IMR-90 (cell line): ENCODE measurements at regions not wholly inside any gene's neighbourhood (a gene's known extent, or its start where the extent isn't known, plus 50 kb on each side); places are given as distances from the start of the nearest gene placed in this dataset.

Experiments used
- ATAC-seq: fragments of 200-7000 bp; cut with Tn5 transposase; 2 replicates; pipeline ENCODE4 v1.9.1; 2020; ENCODE audit warnings: low read depth, mild to moderate bottlenecking, moderate library complexity
- BruUV-seq: library from RNA; stranded (reverse); fragments of 400-500 nt; replicated peaks from 2 replicates; lab custom pipeline; 2021; lab: Mats Ljungman, UMichigan
- CTCF ChIA-PET: fragments of 300-600 bp; formaldehyde crosslinking; extraction: SDS; loops from one replicate; lab custom pipeline; 2021; ENCODE audit warnings: antibody characterized with exemption; lab: Yijun Ruan, JAX
- POLR2A ChIA-PET: fragments of 300-600 bp; sonication (Branson Sonifier 250); formaldehyde crosslinking; loops from one replicate; lab custom pipeline; 2022; ENCODE audit warnings: antibody characterized with exemption; ENCODE audit not compliant: unreplicated experiment; lab: Charles Lee
- DNase-seq: peaks from one replicate; pipeline ENCODE4 v3.0.0; 2013
- H2AFZ ChIP-seq: replicated peaks from 2 replicates; pipeline ENCODE3; 2013; ENCODE audit warnings: low read length, mild to moderate bottlenecking; ENCODE audit not compliant: poor library complexity
- H2AK5ac ChIP-seq: 2 replicates; pipeline ENCODE4 v1.6.1; 2013; ENCODE audit warnings: low read depth, low read length, inconsistent platforms
- H2AK9ac ChIP-seq: replicated peaks from 2 replicates; pipeline ENCODE3; 2013; ENCODE audit warnings: mild to moderate bottlenecking, low read depth, low read length, moderate library complexity; ENCODE audit not compliant: poor library complexity
- H2BK120ac ChIP-seq: 2 replicates; pipeline ENCODE4 v1.6.1; 2013; ENCODE audit warnings: low read depth, low read length, inconsistent platforms
- H2BK15ac ChIP-seq: 3 replicates; pipeline ENCODE4 v1.6.1; 2013; ENCODE audit warnings: low read depth, low read length, inconsistent platforms
- H2BK20ac ChIP-seq: 2 replicates; pipeline ENCODE4 v1.6.1; 2013; ENCODE audit warnings: low read depth, mild to moderate bottlenecking, inconsistent platforms, low read length, moderate library complexity
- H2BK5ac ChIP-seq: 2 replicates; pipeline ENCODE4 v1.6.1; 2013; ENCODE audit warnings: mild to moderate bottlenecking, low read depth, low read length, inconsistent platforms; ENCODE audit not compliant: poor library complexity, severe bottlenecking
- H3K14ac ChIP-seq: replicated peaks from 2 replicates; pipeline ENCODE4 v1.6.1; 2013; ENCODE audit warnings: low read depth, low read length, inconsistent platforms
- H3K18ac ChIP-seq: 2 replicates; pipeline ENCODE4 v1.6.1; 2013; ENCODE audit warnings: low read depth, low read length, control low read depth
- H3K23ac ChIP-seq: 2 replicates; pipeline ENCODE4 v1.6.1; 2013; ENCODE audit warnings: low read depth, low read length, inconsistent platforms
- H3K27ac ChIP-seq: 2 replicates; pipeline ENCODE4 v1.5.1; 2013; ENCODE audit warnings: mild to moderate bottlenecking, control low read depth, low read length; ENCODE audit not compliant: insufficient read depth
- H3K27me3 ChIP-seq: 2 replicates; pipeline ENCODE4 v1.6.1; 2013; ENCODE audit warnings: low read length; ENCODE audit not compliant: control insufficient read depth, insufficient read depth
- H3K36me3 ChIP-seq: 2 replicates; pipeline ENCODE4 v1.6.1; 2013; ENCODE audit warnings: low read length, mixed read lengths; ENCODE audit not compliant: control insufficient read depth, insufficient read depth
- H3K4ac ChIP-seq: 2 replicates; pipeline ENCODE4 v1.6.1; 2013; ENCODE audit warnings: low read depth, low read length, inconsistent platforms
- H3K4me1 ChIP-seq: 2 replicates; pipeline ENCODE4 v1.6.1; 2013; ENCODE audit warnings: low read length, mixed read lengths; ENCODE audit not compliant: control insufficient read depth, insufficient read depth
- H3K4me2 ChIP-seq: 2 replicates; pipeline ENCODE4 v1.6.1; 2013; ENCODE audit warnings: low read depth, mild to moderate bottlenecking, control low read depth, low read length, moderate library complexity
- H3K4me3 ChIP-seq: 2 replicates; pipeline ENCODE4 v1.5.1; 2013; ENCODE audit warnings: low read depth, mild to moderate bottlenecking, control low read depth, low read length, moderate library complexity; ENCODE audit not compliant: insufficient read depth
- H3K56ac ChIP-seq: 2 replicates; pipeline ENCODE4 v1.6.1; 2013; ENCODE audit warnings: low read length, inconsistent platforms; ENCODE audit not compliant: insufficient read depth; ENCODE audit errors: extremely low read depth
- H3K79me1 ChIP-seq, 2 experiments: 2 replicates each; pipeline ENCODE4 v1.6.1; 2013; ENCODE audit warnings: low read length in 2 of 2, inconsistent platforms in 1 of 2, low read depth in 1 of 2
- H3K9ac ChIP-seq: 2 replicates; pipeline ENCODE4 v1.6.1; 2013; ENCODE audit warnings: low read depth, low read length, control low read depth
- H3K9me1 ChIP-seq: 2 replicates; pipeline ENCODE4 v1.6.1; 2013; ENCODE audit warnings: low read length, inconsistent platforms; ENCODE audit not compliant: insufficient read depth
- H3K9me3 ChIP-seq: 2 replicates; pipeline ENCODE4 v1.6.1; 2013; ENCODE audit warnings: low read length; ENCODE audit not compliant: control insufficient read depth, insufficient read depth
- H4K20me1 ChIP-seq: 2 replicates; pipeline ENCODE4 v1.6.1; 2013; ENCODE audit warnings: low read length, inconsistent platforms; ENCODE audit not compliant: insufficient read depth
- H4K5ac ChIP-seq: 2 replicates; pipeline ENCODE4 v1.6.1; 2013; ENCODE audit warnings: mild to moderate bottlenecking, low read depth, low read length, control low read depth
- H4K8ac ChIP-seq, 2 experiments: 2 replicates each; pipeline ENCODE4 v1.6.1; 2013; ENCODE audit warnings: low read depth in 2 of 2, low read length in 2 of 2, control low read depth in 1 of 2, inconsistent platforms in 1 of 2
- H4K91ac ChIP-seq: 2 replicates; pipeline ENCODE4 v1.6.1; 2013; ENCODE audit warnings: low read depth, low read length, inconsistent platforms; ENCODE audit not compliant: insufficient read depth
- CEBPB ChIP-seq: IDR thresholded peaks from 2 replicates; pipeline ENCODE4 v1.6.1; 2012; ENCODE audit warnings: low read depth, low read length, improper control_type of control experiment
- MXI1 ChIP-seq: IDR thresholded peaks from 2 replicates; pipeline ENCODE4 v1.6.1; 2012; ENCODE audit warnings: low read depth, mild to moderate bottlenecking, low read length, moderate library complexity, borderline replicate concordance
- NFE2L2 ChIP-seq: fragments of 150-350 bp; IDR thresholded peaks from 2 replicates; pipeline ENCODE4 v1.6.1; 2016; ENCODE audit warnings: low read depth, mild to moderate bottlenecking, low read length
- POLR2A ChIP-seq: IDR thresholded peaks from 2 replicates; pipeline ENCODE4 v1.6.1; 2012; ENCODE audit warnings: mild to moderate bottlenecking, low read depth, low read length
- WGBS, 2 experiments: methylation state at CpG; one replicate each; pipeline versions ENCODE4 v1.1.5 to v1.1.7; 2013; ENCODE audit warnings: missing lambda C conversion rate in 2 of 2; ENCODE audit not compliant: insufficient read length in 1 of 2; ENCODE audit errors: extremely low coverage in 2 of 2; 5-methylcytosine and 5-hydroxymethylcytosine counted together
- dilution Hi-C: fragments of 300-500 bp; cut with HindIII; formaldehyde crosslinking; loops from one replicate; pipeline ENCODE4 v1.14.3; 2018; ENCODE audit warnings: low sequenced_read_pairs; ENCODE audit not compliant: unreplicated experiment
- in situ Hi-C: fragments of 300-500 bp; cut with MboI; formaldehyde crosslinking; loops from 3 replicates; pipeline ENCODE4 v1.14.3; 2019; ENCODE audit warnings: low sequenced_read_pairs, inconsistent platforms, mixed read lengths
- intact Hi-C: fragments of 100-400 bp; cut with micrococcal nuclease; formaldehyde crosslinking; loops from 2 replicates; pipeline ENCODE4 v1.10.0; 2022

- no peak overlapping the region for H3K23ac ChIP-seq
- ChIA-PET POLR2A (no interaction called here), CTCF (no interaction called here)
- WGBS, 2 experiments: no CpG with 5 or more reads among the region's 1 CpG
- H3K79me1 ChIP-seq: no peaks in the 10 kb centered on the region
- no peaks in the 10 kb centered on the region for H3K36me3 ChIP-seq
- H3K9ac ChIP-seq: no peak overlapping the region
- in situ Hi-C loops: no loop called here
- intact Hi-C loops: no loop called here
- H2AK9ac ChIP-seq: no peak overlapping the region
- H3K18ac ChIP-seq: no peak overlapping the region
- H4K8ac ChIP-seq: no peak overlapping the region
- no peak overlapping the region for H2AK5ac ChIP-seq
- peaks cover 27% of the 10 kb centered on the region for H3K9me3 ChIP-seq
- H3K9me1 ChIP-seq: no peaks in the 10 kb centered on the region
- ATAC-seq (no peak), DNase-seq (no peak)
- H3K4ac ChIP-seq: no peak overlapping the region
- BruUV-seq: no TSS peak
- H2AFZ ChIP-seq: no peak overlapping the region
- no peak overlapping the region for H2BK20ac ChIP-seq
- no peak overlapping the region for H3K4me2 ChIP-seq
- no peak overlapping the region for H2BK15ac ChIP-seq
- no peak overlapping the region for H4K5ac ChIP-seq
- no peak overlapping the region for H3K4me3 ChIP-seq
- H2BK5ac ChIP-seq: no peak overlapping the region
- no peaks in the 10 kb centered on the region for H3K27me3 ChIP-seq
- H3K56ac ChIP-seq: no peak overlapping the region
- no peak overlapping the region for H2BK120ac ChIP-seq
- H3K27ac ChIP-seq: no peak overlapping the region
- TF ChIP-seq CEBPB (no peak), MXI1 (no peak), NFE2L2 (no peak), POLR2A (no peak)
- H3K4me1 ChIP-seq: no peaks in the 10 kb centered on the region
- no peak overlapping the region for H4K91ac ChIP-seq
- H4K20me1 ChIP-seq: no peaks in the 10 kb centered on the region
- no peak overlapping the region for H3K14ac ChIP-seq
- dilution Hi-C loops: no loop called here
These were observed 376.1 kb upstream of the SOX11 start for GRCh38 chr2:5316001-5316490.
